ENCODE measurements at regions not wholly inside any gene's neighbourhood (a gene's known extent, or its start where the extent isn't known, plus 50 kb on each side); places are given as distances from the start of the nearest gene placed in this dataset.
A peak's percentile ranks its signal among the peaks of the same experiment; 100 is the strongest.

DNA sequence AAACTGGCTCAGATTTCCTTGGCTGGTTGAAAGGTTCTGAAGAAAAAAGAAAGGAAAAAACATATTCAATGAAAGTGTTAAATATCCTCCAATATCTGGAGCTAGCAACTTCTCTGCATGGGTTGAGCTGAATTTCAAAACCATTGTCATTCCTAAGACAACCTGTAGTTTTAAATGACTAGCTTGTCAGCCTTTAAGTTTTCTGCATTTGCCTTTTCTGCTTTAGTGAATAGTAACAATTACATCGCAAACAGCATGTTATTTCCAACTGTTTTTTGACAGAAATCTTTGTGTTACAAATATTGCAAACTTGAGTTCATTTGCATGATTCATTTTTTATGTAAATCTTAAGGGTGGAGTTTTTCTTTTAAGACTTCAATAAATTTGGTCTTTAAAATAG lies 852.3 kb upstream of the CELF2 start:
- H3K27ac Mint-ChIP-seq, result no peak overlapping the region
- no peak for ATAC-seq
- H3K36me3 Mint-ChIP-seq, result no peaks in the 10 kb centered on the region
- H3K9me3 Mint-ChIP-seq, result peaks cover 3% of the 10 kb centered on the region
- no peaks in the 10 kb centered on the region for H3K4me1 Mint-ChIP-seq
- no peak overlapping the region for H3K4me3 Mint-ChIP-seq
- H3K27me3 Mint-ChIP-seq, result no peaks in the 10 kb centered on the region

DNA sequence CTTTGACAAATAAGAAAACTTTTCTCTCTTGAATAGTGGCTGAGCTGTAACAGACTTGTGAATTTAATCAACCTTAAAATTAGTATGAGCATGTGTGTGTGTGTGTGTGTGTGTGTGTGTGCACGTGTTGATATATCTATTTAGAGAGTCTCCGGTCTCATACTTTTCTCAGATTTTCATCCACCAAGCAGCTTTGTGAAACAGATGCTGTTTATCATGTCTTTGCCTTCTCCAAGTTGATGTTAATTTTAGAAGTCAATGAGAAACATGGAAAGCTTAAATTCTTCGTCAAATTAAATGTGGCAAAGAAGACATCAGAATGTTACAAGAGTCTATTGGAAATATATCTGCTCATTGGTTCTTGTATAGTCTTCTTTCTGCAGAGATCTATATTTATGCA lies 839.2 kb upstream of the CELF2 start:
- Mint-ChIP-seq H3K9me3 (peaks cover 6% of the 10 kb centered on the region), H3K4me3 (no peak overlapping the region), H3K27ac (no peak overlapping the region), H3K36me3 (no peaks in the 10 kb centered on the region), H3K27me3 (peaks cover 9% of the 10 kb centered on the region), H3K4me1 (no peaks in the 10 kb centered on the region)
- no peak for ATAC-seq

DNA sequence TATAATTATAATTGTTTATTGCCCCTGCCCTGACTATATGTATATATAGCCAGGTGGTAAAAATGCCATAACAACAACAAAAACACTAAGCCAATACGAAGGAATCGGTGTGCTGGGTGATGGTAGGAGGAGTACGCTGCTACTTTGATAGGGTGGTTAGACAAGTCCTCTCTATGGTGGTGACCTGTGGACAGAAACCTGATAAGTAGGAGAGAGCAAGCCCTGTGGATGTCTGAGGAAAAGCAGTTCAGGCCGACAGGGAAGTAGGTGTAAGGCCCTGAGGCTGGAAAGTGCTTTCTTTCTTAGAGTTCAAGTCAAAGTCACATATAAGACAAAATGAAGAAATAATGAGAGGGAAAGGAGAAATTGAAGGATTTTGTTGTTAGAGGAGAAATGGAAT lies 823.8 kb upstream of the CELF2 start:
- ATAC-seq, result no peak

DNA sequence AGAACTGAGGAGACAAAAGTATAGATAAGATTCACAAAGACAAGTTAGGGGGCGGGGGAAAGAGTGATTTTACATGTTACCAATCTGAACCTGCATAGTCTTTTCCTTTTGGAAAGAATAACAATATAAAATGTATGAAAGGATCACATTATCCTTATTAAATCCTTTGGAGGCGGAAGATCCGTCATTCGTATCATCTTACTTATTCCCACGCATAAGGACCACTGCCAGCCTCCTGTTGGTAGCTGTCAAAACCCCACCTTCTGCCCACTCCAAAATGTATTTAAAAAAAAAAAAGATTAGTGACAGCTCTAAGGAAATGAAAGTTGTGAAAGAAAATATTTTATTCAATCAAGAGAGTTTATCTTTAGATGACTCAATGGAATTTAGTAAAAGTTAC lies 821.0 kb upstream of the CELF2 start:
- no peaks in the 10 kb centered on the region for H3K4me1 Mint-ChIP-seq
- no peak overlapping the region for H3K27ac Mint-ChIP-seq
- H3K27me3 Mint-ChIP-seq, result no peaks in the 10 kb centered on the region
- H3K9me3 Mint-ChIP-seq, result no peaks in the 10 kb centered on the region
- no peak overlapping the region for H3K4me3 Mint-ChIP-seq
- H3K36me3 Mint-ChIP-seq, result no peaks in the 10 kb centered on the region
- no peak for ATAC-seq

More for the DNA sequence above, 823.8 kb upstream of the CELF2 start:
- Mint-ChIP-seq H3K27me3 (no peaks in the 10 kb centered on the region), H3K9me3 (no peaks in the 10 kb centered on the region), H3K4me3 (no peak overlapping the region), H3K4me1 (no peaks in the 10 kb centered on the region), H3K36me3 (no peaks in the 10 kb centered on the region), H3K27ac (no peak overlapping the region)

DNA sequence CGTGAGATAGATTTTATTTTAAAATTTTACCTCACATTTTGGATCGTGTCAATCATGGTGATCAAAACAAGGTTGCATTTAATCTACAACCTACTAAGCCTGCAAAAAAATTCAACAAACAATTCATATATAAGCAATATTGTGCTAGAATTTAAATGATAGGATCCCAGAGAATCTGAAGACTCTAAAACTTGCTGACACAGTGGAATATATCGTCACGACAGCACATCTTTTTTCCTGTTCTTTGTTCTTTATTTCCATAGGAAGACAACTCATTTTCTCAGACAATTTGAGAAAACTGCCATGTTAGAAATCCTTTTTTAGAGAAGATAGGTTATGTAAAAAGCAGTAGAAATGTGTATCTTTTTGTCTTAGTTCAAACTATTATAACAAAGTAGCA lies 820.2 kb upstream of the CELF2 start:
- Mint-ChIP-seq H3K36me3 (no peaks in the 10 kb centered on the region), H3K9me3 (no peaks in the 10 kb centered on the region), H3K4me1 (no peaks in the 10 kb centered on the region), H3K27me3 (no peaks in the 10 kb centered on the region), H3K4me3 (no peak overlapping the region), H3K27ac (no peak overlapping the region)
- ATAC-seq, result no peak

DNA sequence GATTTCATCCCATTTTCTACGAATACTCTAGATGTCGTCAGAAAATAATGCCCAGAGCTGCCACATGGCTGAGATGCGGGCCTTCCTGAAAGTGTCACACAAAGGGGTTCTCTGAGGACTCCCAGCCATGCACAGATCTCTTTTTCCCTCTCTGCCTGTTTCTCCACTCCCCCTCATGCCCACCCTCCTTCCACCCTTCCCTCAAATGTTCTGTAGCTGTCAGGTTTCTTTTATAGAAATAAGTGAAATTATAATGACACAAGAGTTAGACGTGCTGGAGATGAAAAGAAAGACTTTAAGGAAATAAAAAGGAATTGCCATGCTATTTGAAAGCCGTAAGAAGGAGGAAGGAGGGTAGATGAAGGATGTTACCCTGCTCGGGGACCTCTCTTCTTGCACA lies 819.3 kb upstream of the CELF2 start:
- Mint-ChIP-seq H3K4me1 (no peaks in the 10 kb centered on the region), H3K27ac (no peak overlapping the region), H3K36me3 (no peaks in the 10 kb centered on the region), H3K27me3 (no peaks in the 10 kb centered on the region), H3K9me3 (peaks cover 2% of the 10 kb centered on the region), H3K4me3 (no peak overlapping the region)
- ATAC-seq, result no peak

DNA sequence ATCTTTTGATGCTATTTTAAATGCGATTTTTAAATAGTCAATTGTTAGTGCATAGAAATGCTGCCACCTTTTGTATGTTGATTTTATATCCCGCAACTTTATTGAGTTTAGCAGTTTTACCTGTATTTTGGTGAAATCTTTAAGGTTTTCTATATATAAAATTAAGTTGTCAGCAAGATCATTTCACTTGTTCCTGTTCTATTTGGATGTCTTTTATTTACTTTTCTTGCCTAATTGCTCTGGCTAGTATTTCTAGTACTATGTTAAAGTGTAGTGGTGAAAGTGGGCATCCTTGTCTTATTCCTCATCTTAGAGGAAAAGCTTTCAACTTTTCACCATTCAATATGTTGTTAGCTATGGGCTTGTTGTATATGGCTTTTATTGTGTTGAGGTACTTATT lies 813.3 kb upstream of the CELF2 start:
- ATAC-seq, result no peak
- Mint-ChIP-seq H3K9me3 (peaks cover 2% of the 10 kb centered on the region), H3K36me3 (no peaks in the 10 kb centered on the region), H3K27ac (no peak overlapping the region), H3K4me1 (no peaks in the 10 kb centered on the region), H3K4me3 (no peak overlapping the region), H3K27me3 (no peaks in the 10 kb centered on the region)

DNA sequence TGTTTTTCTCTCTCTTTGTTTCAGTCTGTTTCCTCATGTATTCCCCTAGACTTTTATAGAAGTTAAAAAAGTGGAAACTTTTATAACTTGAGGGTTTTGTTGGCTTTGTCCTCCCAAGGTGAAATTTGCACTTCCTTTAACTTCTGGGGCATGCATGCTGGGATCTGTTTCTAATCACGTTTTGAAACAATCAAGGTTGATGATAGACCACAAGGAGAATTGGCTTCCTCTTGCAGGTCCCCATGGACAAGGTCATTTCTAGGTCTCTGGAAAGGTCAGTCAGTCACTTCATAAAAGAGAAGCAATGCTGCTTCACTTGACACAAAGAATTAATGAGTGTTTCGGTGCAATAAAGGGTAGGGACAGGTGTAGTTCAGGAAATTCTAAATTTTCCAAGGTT lies 811.8 kb upstream of the CELF2 start:
- Mint-ChIP-seq H3K4me3 (no peak overlapping the region), H3K9me3 (peaks cover 2% of the 10 kb centered on the region), H3K4me1 (no peaks in the 10 kb centered on the region), H3K27me3 (no peaks in the 10 kb centered on the region), H3K27ac (no peak overlapping the region), H3K36me3 (no peaks in the 10 kb centered on the region)
- no peak for ATAC-seq

DNA sequence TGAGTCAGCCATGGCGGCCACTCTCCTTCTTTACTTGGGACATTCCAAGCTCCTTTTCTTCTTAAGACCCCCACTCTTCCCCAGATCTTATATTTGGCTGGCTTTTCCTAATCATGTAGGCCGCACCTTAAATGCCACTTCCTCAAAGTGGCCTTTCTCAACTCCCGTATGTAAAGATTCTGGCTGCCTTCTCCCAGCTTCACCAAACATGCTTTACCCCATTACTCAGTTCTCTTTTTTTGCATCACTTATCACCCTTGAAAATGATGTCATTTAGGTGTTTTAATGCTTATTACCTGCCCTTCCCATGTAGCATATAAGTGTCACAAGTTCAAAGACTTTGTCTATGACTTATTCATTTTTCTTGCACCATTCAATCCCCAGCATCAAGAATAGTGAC lies 810.1 kb upstream of the CELF2 start:
- ATAC-seq, result no peak
- no peak overlapping the region for H3K27ac Mint-ChIP-seq
- H3K4me3 Mint-ChIP-seq, result no peak overlapping the region
- H3K27me3 Mint-ChIP-seq, result no peaks in the 10 kb centered on the region
- no peaks in the 10 kb centered on the region for H3K36me3 Mint-ChIP-seq
- H3K4me1 Mint-ChIP-seq, result no peaks in the 10 kb centered on the region
- peaks cover 2% of the 10 kb centered on the region for H3K9me3 Mint-ChIP-seq

DNA sequence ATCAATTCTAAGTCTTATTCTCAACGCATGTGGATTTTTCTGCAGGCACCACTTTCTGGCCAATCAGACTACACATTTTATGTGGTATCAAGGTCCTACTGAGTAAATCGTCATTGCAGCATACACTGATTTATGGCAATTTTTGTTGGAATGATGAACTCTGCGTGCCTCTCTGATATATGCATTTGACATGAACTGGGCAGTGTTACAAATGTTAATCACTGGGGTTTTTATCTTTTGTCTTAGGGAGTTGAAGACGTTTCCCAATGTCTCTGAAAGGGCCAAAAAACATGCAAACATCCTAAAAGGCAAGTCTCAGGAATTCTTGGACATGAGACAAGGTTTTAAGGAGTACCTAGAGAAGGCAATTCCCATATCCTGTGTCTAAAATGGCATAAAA lies 809.5 kb upstream of the CELF2 start:
- Mint-ChIP-seq H3K4me1 (peaks cover 2% of the 10 kb centered on the region), H3K27me3 (no peaks in the 10 kb centered on the region), H3K36me3 (no peaks in the 10 kb centered on the region), H3K9me3 (no peaks in the 10 kb centered on the region), H3K4me3 (no peak overlapping the region), H3K27ac (no peak overlapping the region)
- ATAC-seq, result no peak

DNA sequence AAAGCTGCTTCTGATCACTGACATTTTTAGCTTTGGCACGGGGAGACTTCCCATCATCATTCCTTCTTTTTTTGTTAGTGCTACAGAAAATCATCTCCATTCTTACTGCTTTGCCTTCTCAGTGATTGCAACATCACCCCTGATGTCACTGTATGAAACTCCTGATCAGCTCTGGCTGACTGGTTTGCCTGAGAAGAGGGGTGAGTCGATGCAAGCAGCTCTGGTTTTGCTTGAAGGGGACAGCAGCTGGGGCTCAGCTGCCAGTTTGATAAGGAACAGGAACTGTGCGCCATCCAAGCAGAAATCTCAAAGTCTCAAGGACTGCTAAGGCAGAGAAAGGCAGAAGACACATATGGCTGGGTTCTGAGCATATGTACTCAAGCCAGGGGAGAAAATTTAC lies 808.5 kb upstream of the CELF2 start:
- Mint-ChIP-seq H3K9me3 (no peaks in the 10 kb centered on the region), H3K36me3 (no peaks in the 10 kb centered on the region), H3K4me3 (no peak overlapping the region), H3K4me1 (peaks cover 7% of the 10 kb centered on the region), H3K27me3 (no peaks in the 10 kb centered on the region), H3K27ac (no peak overlapping the region)
- ATAC-seq, result no peak

DNA sequence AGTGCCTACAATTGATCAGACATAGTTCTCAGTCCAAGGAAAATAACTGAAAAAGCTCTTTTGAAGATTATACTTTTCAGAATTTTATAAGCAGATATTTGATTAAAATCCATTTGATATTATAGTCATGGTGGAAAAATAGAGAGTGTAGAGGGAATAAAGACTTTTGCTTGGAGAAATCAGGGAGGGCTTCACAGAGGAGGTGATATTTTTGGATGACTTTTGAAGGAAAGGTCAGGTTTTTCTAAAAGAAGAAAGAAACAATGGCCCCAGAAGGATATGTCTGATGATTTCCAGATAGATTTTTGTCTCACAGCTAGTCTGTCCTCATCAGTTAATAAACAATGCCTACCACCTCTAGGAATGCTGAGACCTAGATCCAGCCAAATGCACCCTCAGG lies 806.3 kb upstream of the CELF2 start:
- H3K27ac Mint-ChIP-seq, result no peak overlapping the region
- H3K36me3 Mint-ChIP-seq, result no peaks in the 10 kb centered on the region
- H3K4me1 Mint-ChIP-seq, result peaks cover 7% of the 10 kb centered on the region
- no peaks in the 10 kb centered on the region for H3K9me3 Mint-ChIP-seq
- H3K27me3 Mint-ChIP-seq, result no peaks in the 10 kb centered on the region
- ATAC-seq, result no peak
- H3K4me3 Mint-ChIP-seq, result no peak overlapping the region

DNA sequence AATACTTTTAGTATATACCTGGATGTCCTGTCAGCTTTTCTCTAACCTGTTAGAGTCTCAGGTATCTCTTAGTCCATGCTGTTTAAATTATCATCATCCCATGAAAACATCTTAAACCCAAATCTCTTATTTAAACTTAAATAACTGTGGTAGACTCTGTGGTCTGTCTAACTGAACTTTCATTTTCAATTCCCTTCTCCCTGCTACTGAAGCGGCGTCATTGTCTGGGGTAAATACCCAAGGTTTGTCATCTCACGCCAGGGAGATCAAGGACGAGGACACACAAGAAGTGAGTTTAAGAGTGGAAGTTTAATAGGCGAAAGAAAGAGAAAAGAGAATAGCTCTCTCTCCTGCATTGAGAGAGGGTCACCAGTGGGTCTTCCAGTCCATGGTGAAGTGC lies 804.4 kb upstream of the CELF2 start:
- no peaks in the 10 kb centered on the region for H3K27me3 Mint-ChIP-seq
- peak overlapping the region; percentile 8 for H3K4me3 Mint-ChIP-seq
- ATAC-seq, result peak; percentile 50
- no peaks in the 10 kb centered on the region for H3K9me3 Mint-ChIP-seq
- H3K36me3 Mint-ChIP-seq, result no peaks in the 10 kb centered on the region
- peaks cover 7% of the 10 kb centered on the region for H3K4me1 Mint-ChIP-seq
- no peak overlapping the region for H3K27ac Mint-ChIP-seq

DNA sequence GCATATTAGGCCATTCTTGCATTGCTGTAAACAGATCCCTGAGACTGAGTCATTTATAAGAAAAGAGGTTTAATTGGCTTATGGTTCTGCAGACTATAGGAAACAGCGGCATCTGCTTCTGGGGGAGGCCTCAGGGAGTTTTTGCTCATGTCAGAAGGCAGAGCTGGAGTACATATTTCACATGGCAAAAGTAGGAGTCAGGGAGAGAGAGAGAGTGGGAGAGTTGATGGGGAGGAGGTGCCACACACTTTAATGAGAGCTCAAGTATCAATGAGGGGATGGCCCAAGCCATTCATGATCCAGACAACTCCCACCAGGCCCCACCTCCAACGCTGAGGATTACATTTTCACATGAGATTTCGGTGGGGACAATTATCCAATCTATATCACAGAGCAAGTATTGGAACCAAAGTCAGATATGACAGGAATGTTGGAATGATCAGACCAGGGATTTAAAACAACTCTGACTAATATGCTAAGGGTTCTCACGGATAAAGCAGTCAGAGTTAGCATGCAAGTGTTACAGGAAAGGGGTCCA lies 795.3 kb upstream of the CELF2 start:
- no peaks in the 10 kb centered on the region for H3K27me3 Mint-ChIP-seq
- H3K9me3 Mint-ChIP-seq, result no peaks in the 10 kb centered on the region
- no peak overlapping the region for H3K27ac Mint-ChIP-seq
- ATAC-seq, result no peak
- H3K4me3 Mint-ChIP-seq, result no peak overlapping the region
- no peaks in the 10 kb centered on the region for H3K4me1 Mint-ChIP-seq
- H3K36me3 Mint-ChIP-seq, result no peaks in the 10 kb centered on the region

DNA sequence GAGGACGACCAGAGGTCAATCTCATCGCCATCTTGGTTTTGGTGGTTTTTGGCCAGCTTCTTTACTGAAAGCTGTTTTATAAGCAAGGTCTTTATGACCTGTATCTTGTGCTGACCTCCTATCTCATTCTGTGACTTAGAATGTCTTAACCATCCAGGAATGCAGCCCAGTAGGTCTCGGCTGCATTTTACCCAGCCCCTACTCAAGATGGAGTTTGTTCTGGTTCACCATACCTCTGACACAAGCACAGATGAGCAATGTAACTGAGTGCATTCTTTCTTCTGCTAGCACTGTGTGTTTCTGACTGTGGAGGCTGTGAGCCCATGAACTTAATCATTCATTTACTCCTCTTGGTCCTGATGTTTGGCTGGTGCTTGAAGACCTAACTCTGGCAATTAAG lies 794.5 kb upstream of the CELF2 start:
- Mint-ChIP-seq H3K4me1 (no peaks in the 10 kb centered on the region), H3K27ac (no peak overlapping the region), H3K4me3 (no peak overlapping the region), H3K27me3 (no peaks in the 10 kb centered on the region), H3K36me3 (no peaks in the 10 kb centered on the region), H3K9me3 (no peaks in the 10 kb centered on the region)
- ATAC-seq, result no peak

DNA sequence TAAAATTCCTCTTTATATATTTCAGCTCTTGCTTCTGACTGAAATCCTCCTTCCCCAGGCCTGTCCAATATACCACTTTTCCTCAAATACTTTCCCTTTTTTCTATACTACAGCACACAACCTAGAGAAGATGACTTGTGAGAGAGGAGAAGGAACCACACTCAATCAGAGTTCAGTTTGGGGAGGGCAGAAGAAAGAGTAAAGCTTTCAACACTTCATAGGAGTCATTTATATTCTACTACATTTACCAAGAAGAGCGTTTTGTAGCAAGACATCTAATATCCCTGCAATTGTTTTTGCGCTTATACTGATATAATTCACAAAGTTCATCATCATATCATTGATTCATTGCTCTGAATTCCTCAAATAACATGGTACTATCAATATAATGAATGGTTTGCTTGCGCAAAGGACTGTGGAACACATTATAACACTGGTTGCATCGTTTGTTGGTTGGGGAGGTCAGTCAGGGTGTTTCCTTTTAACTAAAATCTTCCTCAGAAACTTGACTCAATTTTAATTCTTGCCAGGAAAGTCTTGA lies 792.5 kb upstream of the CELF2 start:
- no peak overlapping the region for H3K27ac Mint-ChIP-seq
- no peaks in the 10 kb centered on the region for H3K27me3 Mint-ChIP-seq
- H3K4me3 Mint-ChIP-seq, result no peak overlapping the region
- ATAC-seq, result no peak
- H3K4me1 Mint-ChIP-seq, result no peaks in the 10 kb centered on the region
- H3K9me3 Mint-ChIP-seq, result peaks cover 2% of the 10 kb centered on the region
- H3K36me3 Mint-ChIP-seq, result no peaks in the 10 kb centered on the region

DNA sequence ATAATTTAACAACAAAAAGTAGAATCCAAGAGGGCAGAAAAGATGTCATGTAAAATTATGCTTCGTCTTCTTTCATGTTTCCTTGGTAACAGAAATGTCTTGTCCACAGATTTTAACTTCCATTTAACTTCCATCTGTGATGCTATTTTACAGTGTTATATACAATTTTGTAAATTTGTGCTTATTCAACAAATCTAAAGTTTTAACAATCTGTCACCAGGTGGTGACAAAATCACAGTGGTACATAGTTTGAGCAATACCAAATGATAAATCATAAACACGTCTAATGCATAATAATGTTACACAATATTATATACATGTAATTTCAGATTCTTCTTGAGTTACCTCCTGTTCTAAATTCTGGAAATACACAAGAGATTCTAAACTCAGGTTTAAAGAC lies 784.4 kb upstream of the CELF2 start:
- no peaks in the 10 kb centered on the region for H3K36me3 Mint-ChIP-seq
- H3K9me3 Mint-ChIP-seq, result peaks cover 8% of the 10 kb centered on the region
- H3K27ac Mint-ChIP-seq, result no peak overlapping the region
- no peak overlapping the region for H3K4me3 Mint-ChIP-seq
- no peaks in the 10 kb centered on the region for H3K4me1 Mint-ChIP-seq
- H3K27me3 Mint-ChIP-seq, result peaks cover 10% of the 10 kb centered on the region
- no peak for ATAC-seq

Data from stimulated activated memory B cell treated with anti-CD40 and anti-IgM and Interleukin-4, amounts not matched to agents 10 μg/mL and 1 μg/mL and 100 μg/mL, for 72 hours (primary cell).